GM18909 (cell line): ENCODE measurements at regions not wholly inside any gene's neighbourhood (a gene's known extent, or its start where the extent isn't known, plus 50 kb on each side); places are given as distances from the start of the nearest gene placed in this dataset.
"Not testable (repeated sequence)": the region's sequence is repeated elsewhere in the genome, so short reads cannot be mapped to it uniquely, and the experiment has no call there.

Experiments
- ATAC-seq: cut with Tn5 transposase; IDR thresholded peaks from one replicate; pipeline ENCODE4 v1.9.1; 2021; ENCODE audit warnings: mild to moderate bottlenecking; ENCODE audit not compliant: unreplicated experiment, poor library complexity

GRCh38 chr7:145168879-145169278 is 333.0 kb upstream of the TPK1 start:
- ATAC-seq: no peak

- no peak for ATAC-seq
Observed at GRCh38 chr7:145168427-145168826, 332.6 kb upstream of the TPK1 start.

DNA sequence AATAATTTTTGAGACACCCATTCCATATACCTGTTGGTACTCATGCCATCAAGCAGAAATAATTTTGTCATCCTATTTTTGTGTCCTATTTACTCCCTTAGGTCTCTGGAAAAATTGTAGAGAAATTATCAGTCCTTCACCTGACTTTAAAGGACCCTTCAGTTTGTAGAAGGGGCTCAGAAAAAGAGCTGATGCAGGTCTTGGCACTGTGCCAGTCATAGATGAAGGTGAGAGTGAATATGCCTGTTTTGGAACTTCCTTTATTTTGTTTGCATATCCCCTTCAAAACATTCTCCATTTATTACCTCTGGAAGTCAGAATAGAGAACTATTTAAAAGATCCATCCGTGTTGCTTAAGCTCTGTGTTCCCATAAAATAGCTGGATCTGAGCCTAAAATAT is 321.0 kb upstream of the TPK1 start:
- ATAC-seq: no peak

- ATAC-seq: no peak
Observed at GRCh38 chr7:145152589-145152988, 316.7 kb upstream of the TPK1 start.

- no peak for ATAC-seq
Observed at GRCh38 chr7:145151676-145152075, 315.8 kb upstream of the TPK1 start.

DNA sequence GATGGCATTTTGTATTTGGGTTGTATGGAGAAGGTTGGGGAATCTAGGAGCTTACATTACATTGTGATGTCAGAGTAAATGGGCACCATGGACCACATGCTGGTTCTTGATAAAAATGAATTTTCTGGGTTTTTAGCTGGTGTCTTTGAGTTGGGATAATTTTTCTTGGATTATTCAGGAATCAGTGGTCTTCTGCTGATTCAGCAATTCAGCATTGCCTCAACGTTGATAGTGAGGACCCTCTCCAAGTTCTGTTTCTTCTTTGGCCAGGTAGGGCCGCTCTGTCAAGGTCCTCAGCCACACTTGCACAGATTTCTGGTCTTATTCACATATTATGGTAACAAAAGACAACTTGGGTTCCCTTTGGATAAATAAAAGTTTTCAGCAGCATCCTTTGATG is 312.0 kb upstream of the TPK1 start:
- ATAC-seq: no peak

DNA sequence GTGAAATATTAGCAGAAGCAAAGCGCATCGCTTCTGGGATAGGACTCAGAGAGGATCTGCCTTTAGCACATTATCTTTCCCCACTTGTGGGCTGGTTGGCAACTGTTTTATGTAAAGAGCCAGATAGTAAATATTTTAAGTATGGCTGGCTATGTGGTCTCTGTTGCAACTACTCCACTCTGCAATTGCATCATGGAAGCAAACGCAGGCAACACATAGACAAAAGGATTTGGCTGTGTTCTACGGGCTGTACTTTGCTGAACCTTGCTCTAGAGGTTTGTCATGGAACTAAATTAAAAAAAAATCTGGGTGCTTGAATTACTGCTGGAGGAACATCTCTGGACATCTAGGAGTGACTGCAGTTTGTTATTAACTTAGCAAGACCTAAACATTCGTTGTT is 307.8 kb upstream of the TPK1 start:
- ATAC-seq: no peak

DNA sequence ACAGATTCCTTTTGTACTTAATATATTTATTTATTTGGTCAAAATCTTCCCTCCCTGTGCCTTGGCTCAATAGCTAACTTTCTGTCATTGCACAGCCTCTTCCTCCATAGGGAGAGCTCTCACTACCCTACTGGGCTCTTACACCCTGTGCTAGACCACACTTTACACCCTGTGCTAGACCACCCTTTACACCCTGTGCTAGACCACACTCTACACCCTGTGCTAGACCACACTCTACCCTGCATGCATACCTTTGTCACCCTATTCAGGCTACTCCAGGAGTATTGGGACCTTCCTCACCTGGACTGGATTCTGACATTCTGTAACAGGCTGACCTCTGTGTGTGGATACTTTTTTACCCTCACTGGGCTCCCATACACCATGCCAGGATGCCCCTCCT is 298.5 kb upstream of the TPK1 start:
- no peak for ATAC-seq

DNA sequence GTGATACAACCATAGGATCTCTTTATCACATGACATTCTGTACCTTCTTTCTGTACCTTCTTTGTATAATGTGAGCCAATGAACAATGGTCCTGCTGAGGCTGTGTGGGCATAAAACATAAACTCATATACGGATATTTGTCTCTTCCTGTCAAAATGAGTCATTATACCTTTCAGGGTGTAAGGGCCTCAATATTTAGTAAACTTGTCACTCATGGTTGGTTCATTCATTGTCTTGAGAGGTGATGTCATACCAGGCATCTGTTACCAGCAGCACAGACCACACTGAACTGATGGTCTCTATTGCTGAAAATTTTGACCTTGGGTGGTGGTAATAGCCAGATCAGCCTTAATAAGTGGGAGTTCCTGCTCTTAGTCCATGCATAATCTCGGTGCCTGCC is 287.6 kb upstream of the TPK1 start:
- no peak for ATAC-seq

- no peak for ATAC-seq
Observed at GRCh38 chr7:145106001-145106400, 270.1 kb upstream of the TPK1 start.

GRCh38 chr7:145105561-145105960 is 269.7 kb upstream of the TPK1 start:
- ATAC-seq: no peak

- no peak for ATAC-seq
Observed at GRCh38 chr7:145104400-145104799, 268.5 kb upstream of the TPK1 start.

- ATAC-seq: not testable (repeated sequence)
Observed at GRCh38 chr7:145102199-145102598, 266.3 kb upstream of the TPK1 start.

DNA sequence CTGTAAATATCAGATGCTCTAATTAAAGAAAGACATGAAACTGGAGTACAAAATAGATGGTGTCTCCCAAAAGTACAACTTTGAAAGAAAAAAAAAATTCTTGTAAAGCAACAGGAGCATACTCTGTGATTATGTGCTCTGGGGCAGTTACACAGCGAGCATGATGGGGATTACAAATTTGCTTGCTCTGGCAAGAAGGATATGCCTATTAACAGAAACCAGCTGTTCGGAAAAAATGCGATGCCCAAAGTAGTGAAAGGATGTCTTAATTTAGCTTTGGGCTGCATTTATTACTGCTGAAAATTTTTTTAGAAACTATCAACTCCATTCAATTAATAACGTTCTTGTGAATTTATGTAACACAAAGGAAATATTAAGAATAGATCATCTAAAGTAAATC is 256.9 kb upstream of the TPK1 start:
- no peak for ATAC-seq

DNA sequence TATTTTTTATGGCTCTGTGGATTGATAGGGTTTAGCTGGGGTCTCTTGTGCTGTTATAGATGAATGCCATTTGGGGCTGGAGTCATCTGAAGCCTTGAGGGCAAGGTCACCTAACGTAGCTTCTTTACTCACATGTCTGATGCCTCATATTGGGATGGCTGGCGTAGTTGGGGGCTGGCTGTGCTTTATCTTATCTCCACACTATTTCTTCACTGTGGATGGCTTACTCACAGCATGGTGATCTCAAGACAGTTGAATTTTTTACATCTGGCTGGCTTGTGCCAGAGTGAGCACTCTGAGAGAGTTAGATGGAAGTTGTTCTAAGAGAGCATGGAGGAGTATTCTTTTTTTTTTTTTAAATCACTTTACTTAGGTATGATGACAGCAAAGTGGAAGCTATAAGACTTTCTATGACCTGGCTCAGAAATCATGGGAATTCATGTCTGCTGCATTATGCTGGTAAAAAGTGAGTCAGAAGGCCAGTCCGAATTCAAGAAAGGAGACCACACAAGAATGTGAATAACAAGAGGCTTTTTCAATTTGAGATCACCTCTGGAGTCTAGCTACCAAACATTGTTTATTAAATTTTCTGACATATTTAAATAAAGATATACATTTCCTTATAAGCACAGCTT is 252.4 kb upstream of the TPK1 start:
- no peak for ATAC-seq

DNA sequence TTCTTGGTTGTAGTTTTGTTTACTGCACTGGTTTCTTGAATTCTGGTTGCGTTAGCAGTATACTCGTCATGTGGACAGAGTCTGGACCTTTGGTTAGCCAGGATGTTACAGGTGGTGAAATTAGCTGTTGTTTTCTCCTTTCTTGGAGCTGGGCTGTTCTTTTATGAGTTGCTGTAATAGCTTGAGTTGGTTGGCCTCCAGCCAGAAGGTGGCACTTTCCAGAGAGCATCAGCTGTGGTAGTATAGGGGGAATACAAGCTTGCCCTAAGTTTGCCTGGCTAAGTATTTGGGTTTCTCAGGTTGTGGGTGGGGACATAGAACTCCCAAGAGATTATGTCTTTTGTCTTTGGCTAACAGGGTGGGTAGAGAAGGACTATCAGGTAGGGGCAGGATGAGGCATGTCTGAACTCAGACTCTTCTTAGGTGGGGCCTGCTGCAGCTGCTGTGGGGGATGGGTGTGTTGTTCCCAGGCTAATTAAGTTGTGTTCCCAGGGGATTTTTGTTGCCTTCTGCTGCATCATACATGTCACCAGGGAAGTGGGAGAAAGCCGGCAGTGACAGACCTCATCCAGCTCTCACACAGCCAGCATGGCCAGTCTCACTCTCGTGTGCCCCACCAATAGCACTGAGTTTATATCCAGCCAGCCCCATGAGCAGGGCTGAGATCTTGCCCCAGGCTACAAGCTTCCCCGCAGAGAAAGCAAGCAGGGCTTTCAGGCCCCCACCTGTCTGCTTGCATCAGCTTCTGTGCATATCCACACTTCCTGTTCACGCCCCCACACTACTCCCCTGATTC is 246.7 kb upstream of the TPK1 start:
- no peak for ATAC-seq

GRCh38 chr7:145065473-145065872 is 229.6 kb upstream of the TPK1 start:
- no peak for ATAC-seq

- no peak for ATAC-seq
Observed at GRCh38 chr7:145064114-145064513, 228.3 kb upstream of the TPK1 start.

GRCh38 chr7:145053781-145054180 is 217.9 kb upstream of the TPK1 start:
- no peak for ATAC-seq

GRCh38 chr7:145050415-145050814 is 214.6 kb upstream of the TPK1 start:
- no peak for ATAC-seq

DNA sequence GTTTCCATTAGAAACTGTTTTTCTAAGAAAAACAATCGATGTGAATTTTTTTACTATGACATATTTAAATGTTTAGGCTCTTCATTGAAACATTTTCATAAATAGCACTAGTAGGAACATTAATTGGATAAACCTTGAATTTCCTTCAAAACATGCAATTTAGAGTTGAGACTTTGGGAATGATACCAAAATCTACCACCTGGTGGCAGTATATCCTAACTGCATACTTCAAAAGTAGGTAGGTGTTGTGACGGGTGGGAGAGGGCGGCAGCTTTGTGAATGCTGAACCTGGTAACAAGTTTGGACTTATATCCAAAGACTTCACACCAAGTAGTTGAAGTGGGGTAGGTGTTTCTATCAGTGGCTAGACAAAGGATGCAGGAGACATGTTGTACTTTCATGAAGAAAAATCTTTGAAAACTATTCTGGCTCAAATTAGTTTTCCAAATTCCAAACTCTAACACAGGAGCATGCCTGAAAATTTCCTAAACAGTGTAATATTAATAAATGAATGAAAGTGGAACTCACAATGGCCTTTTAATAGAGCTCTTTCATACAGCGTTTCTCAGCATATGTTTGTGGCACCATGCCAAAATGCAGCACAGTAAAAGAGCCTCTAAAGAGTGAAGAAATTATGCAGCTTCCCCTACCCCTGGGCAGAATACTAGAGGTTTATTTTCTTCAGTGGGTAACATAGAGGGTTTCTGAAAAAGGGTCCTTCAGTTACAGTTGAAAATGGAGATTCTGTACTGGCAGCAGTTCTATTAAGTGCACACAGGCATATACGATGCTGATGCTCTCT is 201.0 kb upstream of the TPK1 start:
- ATAC-seq: peak; percentile 86
